HG03575 (cell line): ENCODE measurements at regions not wholly inside any gene's neighbourhood (a gene's known extent, or its start where the extent isn't known, plus 50 kb on each side); places are given as distances from the start of the nearest gene placed in this dataset.

ENCODE experiments used
- ATAC-seq: cut with Tn5 transposase; IDR thresholded peaks from one replicate; pipeline ENCODE4 v1.9.1; 2021; ENCODE audit not compliant: unreplicated experiment, insufficient number of reproducible peaks, low FRiP score; ENCODE audit errors: extremely low read depth

DNA sequence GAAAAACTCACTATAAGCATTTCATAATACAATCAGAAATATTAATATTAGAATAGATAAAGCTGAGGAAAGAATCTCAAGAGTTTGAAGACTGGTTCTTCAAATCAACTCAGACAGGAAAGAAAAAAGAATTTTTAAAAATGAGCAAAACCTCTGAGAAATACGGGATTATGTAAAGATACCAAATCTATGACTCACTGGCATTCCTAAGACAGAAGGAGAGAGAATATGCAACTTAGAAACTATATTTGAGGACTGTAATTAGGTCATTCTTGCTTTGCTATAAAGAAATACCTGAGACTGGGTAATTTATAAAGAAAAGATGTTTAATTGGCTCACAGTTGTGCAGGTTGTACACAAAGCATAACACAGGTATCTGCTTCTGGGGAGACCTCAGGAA, 665.1 kb downstream of the RNF144B start:
- no peak for ATAC-seq

GRCh38 chr6:19059102-19059501, 672.0 kb downstream of the RNF144B start:
- ATAC-seq = no peak

DNA sequence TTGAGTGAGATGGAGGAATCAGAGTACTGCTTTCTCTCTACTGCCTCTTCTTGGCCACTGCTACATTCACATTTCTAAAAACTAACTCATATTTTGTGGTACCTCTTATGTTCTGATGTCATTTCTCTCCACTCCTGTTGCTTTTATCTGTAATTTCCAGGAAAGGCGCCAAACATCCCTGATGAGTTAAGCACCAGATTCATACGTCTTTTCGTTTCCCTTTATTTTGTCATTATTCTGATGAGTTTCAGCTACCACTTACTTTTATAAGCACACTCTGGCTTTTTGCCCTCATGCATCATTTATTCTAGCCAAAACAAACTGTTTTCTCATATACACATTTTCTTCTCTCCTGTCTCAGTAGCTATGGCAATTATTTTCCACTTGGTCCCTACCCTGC, 680.0 kb downstream of the RNF144B start:
- ATAC-seq = no peak

GRCh38 chr6:19070520-19070919, 683.4 kb downstream of the RNF144B start:
- no peak for ATAC-seq

- no peak for ATAC-seq
Observed at GRCh38 chr6:19083801-19084200, 696.7 kb downstream of the RNF144B start.

DNA sequence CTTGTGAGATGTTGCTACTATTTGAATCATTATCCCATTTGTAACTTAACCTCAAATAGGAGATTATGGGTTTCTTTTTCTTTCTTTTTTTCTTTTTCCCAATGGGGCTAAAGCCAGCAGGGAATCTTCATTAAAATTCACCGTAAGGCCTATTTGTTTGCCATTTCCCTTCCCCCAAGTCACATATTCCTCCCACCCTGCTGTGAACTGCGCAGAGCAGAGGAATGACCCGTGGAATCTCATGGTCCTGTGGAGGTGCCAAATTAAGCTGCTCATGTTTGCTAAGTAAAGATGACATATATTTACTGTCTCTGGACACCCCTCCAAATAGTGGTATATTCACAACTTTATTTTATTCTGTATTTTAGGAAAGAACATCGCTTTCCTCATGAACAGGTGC, 699.3 kb downstream of the RNF144B start:
- no peak for ATAC-seq

GRCh38 chr6:19087296-19087695, 700.1 kb downstream of the RNF144B start:
- no peak for ATAC-seq

DNA sequence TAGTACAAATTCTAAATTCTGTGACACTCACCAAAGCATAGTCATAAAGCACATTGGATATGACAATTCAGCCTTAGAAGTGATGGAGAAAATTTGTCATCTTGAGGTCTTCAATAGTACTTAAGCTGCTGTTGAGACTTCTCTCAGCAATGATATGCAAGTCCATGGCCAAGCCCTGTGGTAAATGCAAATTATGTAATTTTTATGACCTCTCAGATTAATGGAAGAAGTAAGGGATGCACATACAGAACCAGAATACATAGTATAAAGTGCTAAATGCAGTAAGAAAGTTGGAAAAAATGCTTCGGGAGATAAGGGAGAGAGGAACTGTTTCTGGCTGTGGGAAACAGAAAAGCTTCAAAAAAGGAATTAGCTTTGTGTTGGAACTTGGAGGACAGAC, 700.7 kb downstream of the RNF144B start:
- no peak for ATAC-seq

GRCh38 chr6:19100752-19101151, 713.6 kb downstream of the RNF144B start:
- no peak for ATAC-seq

DNA sequence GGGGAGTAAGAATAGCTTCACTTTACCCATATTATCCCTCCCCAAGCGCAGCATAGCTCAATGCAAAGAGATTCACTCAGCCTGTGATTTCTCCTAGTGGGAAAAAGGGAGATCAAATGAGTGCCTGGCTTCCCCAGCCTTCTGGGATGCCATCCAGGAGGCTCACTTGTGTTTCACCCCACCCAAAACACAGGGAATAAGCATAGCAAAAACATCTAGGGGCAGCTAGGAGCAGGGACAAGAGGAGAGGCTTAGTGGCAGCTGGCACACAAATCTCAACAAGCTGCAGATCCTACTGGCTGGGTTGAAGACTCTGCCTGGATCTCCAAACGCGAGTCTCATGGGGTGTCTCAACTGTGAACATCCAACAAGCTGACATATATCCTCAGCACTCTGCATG, 715.8 kb downstream of the RNF144B start:
- no peak for ATAC-seq

DNA sequence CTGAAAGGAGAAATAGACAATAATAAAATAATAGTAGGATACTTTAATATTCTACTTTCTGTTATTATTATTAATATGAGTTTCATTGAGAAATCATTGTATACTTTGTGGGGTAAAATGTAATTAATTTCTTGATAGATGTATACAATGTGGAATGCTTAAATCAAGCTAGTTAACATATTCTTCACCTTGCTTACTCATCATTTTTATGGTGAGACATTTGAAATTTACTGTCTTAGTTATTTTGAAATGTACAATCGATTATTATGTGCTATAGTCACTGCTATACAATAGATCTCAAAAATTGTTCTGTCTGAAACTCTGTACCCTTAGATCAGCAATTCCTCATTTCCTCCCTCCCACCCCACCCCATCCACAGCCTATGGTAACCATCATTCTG, 720.3 kb downstream of the RNF144B start:
- no peak for ATAC-seq

- no peak for ATAC-seq
Observed at GRCh38 chr6:19121521-19121920, 715.6 kb upstream of the ID4 start.

DNA sequence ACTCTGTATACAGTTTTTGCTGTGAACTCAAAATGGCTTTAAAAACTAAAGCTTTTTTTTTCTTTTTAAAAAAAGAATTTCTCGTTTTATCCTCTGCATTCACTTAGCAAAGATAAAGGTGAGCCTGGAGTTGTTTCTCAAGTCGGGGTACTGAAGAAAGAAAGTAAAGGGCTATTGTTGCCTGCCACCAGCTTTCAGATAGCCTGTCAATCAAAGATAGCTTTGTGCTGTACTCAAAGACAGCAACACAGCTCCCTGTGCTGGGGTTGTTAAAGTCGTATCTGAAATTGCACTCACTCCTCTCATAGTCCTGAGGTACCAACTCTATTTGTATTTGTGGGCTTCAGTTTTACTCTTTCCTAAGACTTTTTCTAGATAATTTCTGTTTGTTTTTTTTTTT, 710.1 kb upstream of the ID4 start:
- no peak for ATAC-seq

DNA sequence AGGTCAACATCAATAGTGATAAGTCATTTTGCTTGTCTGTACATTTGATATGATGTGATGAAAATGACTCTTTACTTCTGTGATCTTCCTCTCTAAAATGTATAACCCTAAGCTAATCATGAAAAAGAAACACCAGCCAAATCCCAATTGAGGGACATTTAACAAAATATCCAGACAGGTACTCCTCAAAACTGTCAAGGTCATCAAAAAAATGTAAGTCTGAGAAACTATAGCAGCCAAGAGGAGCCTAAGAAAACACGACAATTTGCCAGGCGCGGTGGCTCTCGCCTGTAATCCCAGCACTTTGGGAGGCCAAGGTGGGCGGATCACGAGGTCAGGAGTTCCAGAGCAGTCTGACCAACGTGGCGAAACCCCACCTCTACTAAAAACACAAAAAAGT, 708.5 kb upstream of the ID4 start:
- no peak for ATAC-seq

DNA sequence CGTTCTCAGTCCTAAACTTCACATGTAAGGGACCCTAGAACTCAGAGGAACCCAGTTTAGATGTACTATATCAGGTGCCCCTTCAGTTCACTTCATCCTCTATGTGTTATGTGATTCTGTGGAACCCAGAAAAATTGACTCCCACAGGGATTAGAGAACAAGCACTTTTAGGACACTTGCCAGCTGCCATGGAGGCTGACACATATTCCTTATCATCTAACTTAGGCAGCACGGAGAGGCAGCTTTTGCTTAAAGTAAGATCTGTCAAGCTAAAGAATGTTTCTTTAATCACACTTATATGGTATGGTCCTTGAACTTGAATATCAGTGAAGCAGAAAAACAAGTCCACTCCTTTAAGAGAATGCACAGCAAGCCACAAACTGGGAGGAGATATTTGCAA, 701.5 kb upstream of the ID4 start:
- no peak for ATAC-seq

DNA sequence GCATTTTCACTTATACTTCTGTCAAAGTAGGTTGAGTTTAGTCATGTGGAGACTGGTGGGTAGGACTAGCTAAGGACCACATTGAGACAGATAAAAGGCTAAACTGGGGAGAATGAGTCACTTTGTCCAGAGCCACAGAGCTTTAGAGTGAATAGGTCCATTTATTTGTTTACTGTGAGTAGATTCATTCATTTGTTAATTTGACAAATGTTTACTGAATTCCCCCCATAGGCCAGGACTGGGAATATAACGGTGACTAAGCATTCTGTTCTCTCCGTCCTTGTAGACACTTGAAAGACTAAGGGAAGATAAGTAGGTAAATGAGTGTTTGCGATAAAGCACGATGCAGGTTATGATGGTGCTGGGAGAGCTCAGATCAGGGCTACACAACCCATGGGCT, 699.7 kb upstream of the ID4 start:
- ATAC-seq = no peak

GRCh38 chr6:19142275-19142674, 694.9 kb upstream of the ID4 start:
- no peak for ATAC-seq

DNA sequence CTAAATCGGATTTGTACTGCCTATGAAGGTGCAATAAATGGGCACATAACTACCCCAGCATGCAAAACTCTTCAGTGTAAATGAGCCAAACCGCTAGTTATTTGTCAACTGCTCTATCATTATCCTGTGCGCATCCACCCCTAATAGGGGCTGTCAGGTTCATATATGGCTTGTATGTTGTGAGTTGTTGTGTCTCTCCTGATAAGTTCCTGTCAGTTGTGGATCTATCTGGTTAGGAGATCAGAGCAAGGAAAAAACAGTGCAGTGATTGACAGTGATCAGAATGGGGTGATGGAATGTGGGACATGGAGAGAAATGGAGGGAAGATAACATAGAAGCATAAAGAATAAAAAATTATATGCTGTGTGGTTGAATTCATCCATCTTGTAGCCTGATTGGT, 686.9 kb upstream of the ID4 start:
- ATAC-seq = no peak

DNA sequence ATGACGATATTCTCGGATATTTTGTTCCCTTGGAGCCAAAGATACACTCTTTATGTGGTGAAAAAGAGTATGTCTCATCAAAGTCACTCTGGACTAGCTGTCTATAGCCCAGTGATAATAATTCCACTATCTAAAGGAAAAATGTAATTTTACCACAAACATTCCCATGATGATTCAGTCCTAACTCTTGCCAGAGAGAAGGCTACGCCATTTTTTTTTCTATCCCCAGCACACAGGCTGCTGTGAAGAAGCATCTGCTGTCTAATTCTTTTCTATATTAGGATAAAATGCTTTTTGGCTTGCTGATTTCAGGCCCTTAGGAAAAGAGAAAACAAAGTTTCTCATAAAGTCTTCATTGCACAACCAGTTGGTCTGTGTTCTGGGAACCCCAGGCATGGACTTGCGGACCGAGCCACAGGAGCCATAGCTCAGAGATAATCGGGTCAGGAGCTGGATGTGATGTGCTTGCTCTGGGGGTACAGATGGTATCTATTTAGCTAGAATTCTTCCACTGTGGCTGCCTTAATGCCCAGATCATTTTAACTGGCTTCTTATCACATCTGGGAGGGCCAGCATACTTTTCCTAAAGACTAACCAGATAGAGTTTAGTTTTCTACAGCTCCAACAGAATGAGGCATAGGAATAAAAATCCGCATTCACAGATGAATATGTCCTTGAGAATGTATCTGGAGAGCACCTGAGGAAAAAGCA, 683.7 kb upstream of the ID4 start:
- no peak for ATAC-seq

- no peak for ATAC-seq
Observed at GRCh38 chr6:19153981-19154295, 683.2 kb upstream of the ID4 start.

DNA sequence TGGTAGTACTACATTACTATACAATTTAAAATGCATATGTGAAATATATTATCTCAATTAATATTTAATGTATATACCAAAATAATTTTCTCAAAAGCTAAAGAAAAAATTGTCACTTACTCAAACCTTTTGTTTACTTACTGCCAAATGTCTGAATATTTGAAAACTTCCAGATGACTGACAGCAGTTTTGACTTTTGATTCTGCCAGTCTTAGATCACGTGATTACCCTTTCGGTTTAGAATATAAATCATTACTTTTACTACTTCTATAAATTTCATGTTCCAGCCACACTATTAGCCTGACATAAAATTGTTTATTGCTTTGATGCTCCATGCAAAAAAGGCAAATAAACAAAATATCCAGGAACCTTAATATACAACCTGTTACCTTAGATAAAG, 680.7 kb upstream of the ID4 start:
- ATAC-seq = no peak

DNA sequence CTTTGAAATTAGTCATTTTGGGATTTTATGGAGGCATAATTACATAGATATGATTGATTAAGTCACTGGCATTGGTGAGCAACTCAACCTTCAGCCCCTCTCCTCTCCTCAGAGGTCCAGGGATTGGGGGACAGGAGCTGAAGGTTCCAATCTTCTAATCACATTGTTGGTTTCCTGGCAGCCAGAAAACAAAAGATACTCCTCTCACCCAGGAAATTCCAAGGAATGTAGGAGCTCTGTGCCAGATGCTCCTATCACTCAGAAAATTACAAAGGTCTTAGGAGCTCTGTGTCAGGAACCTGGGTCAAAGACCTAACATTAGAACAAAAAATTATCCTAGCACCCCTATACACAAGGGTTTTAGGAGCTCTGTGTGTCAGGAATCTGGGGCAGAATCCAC, 679.7 kb upstream of the ID4 start:
- no peak for ATAC-seq
